ENCODE measurements at regions not wholly inside any gene's neighbourhood (a gene's known extent, or its start where the extent isn't known, plus 50 kb on each side); places are given as distances from the start of the nearest gene placed in this dataset.

GRCh38 chr18:78416853-78417252 is 562.8 kb upstream of the SALL3 start:
- TF ChIP-seq ZNF8 (CRISPR knock-in tag; IDR thresholded peaks at IDR 0.05) (no peak), ZC3H10 (CRISPR knock-in tag; IDR thresholded peaks at IDR 0.05) (no peak), TSHZ2 (CRISPR knock-in tag; IDR thresholded peaks at IDR 0.05) (no peak), TOX (CRISPR knock-in tag; IDR thresholded peaks at IDR 0.05; ENCODE audit: borderline replicate concordance) (no peak), ZNF70 (CRISPR knock-in tag; IDR thresholded peaks at IDR 0.05) (no peak), TCF4 (CRISPR knock-in tag; IDR thresholded peaks at IDR 0.05; ENCODE audit: borderline replicate concordance) (no peak), CSRNP3 (CRISPR knock-in tag; IDR thresholded peaks at IDR 0.05) (no peak), GLIS3 (CRISPR knock-in tag; IDR thresholded peaks at IDR 0.05) (no peak), BACH2 (CRISPR knock-in tag; IDR thresholded peaks at IDR 0.05; ENCODE audit: borderline replicate concordance) (no peak), ZNF565 (CRISPR knock-in tag; conservative IDR thresholded peaks at IDR 0.05; ENCODE audit: low read depth) (no peak), POU6F1 (CRISPR knock-in tag; IDR thresholded peaks at IDR 0.05; ENCODE audit: borderline replicate concordance, low read depth) (no peak)
- ATAC-seq, result no peak

GRCh38 chr18:78418379-78418778 is 561.2 kb upstream of the SALL3 start:
- no peak for TF ChIP-seq GLIS3 (CRISPR knock-in tag; IDR thresholded peaks at IDR 0.05)
- ATAC-seq, result no peak

GRCh38 chr18:78419171-78419570 is 560.4 kb upstream of the SALL3 start:
- TF ChIP-seq POU6F1 (CRISPR knock-in tag; IDR thresholded peaks at IDR 0.05; ENCODE audit: borderline replicate concordance, low read depth) (no peak), ZNF8 (CRISPR knock-in tag; IDR thresholded peaks at IDR 0.05) (no peak), RARB (CRISPR knock-in tag; IDR thresholded peaks at IDR 0.05) (no peak), ZFP30 (CRISPR knock-in tag; IDR thresholded peaks at IDR 0.05) (no peak), TCF4 (CRISPR knock-in tag; IDR thresholded peaks at IDR 0.05; ENCODE audit: borderline replicate concordance) (no peak), SNAI2 (CRISPR knock-in tag; IDR thresholded peaks at IDR 0.05) (no peak), ZC3H10 (CRISPR knock-in tag; IDR thresholded peaks at IDR 0.05) (no peak), CSRNP3 (CRISPR knock-in tag; IDR thresholded peaks at IDR 0.05) (no peak), CSDC2 (CRISPR knock-in tag; IDR thresholded peaks at IDR 0.05) (no peak), PPARA (CRISPR knock-in tag; IDR thresholded peaks at IDR 0.05; ENCODE audit: borderline replicate concordance) (no peak), TSHZ2 (CRISPR knock-in tag; IDR thresholded peaks at IDR 0.05) (no peak), OSR1 (CRISPR knock-in tag; IDR thresholded peaks at IDR 0.05) (no peak), TOX (CRISPR knock-in tag; IDR thresholded peaks at IDR 0.05; ENCODE audit: borderline replicate concordance) (no peak), PATZ1 (CRISPR knock-in tag; IDR thresholded peaks at IDR 0.05; ENCODE audit: borderline replicate concordance) (no peak)
- no peak for ATAC-seq
